ENCODE measurements at regions not wholly inside any gene's neighbourhood (a gene's known extent, or its start where the extent isn't known, plus 50 kb on each side); places are given as distances from the start of the nearest gene placed in this dataset.

- Histone ChIP-seq H3K9me3 (no peaks in the 10 kb centered on the region), H3K4me1 (no peaks in the 10 kb centered on the region), H3K36me3 (no peaks in the 10 kb centered on the region), H3K27ac (no peak overlapping the region), H3K4me3 (no peak overlapping the region), H3K27me3 (no peaks in the 10 kb centered on the region)
- 56 to 81% methylated on average over 4 of the region's 4 CpGs for WGBS, 2 donors
- intact Hi-C loops (cut with DNase I), result no loop called here
- TF ChIP-seq, protein P1, sequence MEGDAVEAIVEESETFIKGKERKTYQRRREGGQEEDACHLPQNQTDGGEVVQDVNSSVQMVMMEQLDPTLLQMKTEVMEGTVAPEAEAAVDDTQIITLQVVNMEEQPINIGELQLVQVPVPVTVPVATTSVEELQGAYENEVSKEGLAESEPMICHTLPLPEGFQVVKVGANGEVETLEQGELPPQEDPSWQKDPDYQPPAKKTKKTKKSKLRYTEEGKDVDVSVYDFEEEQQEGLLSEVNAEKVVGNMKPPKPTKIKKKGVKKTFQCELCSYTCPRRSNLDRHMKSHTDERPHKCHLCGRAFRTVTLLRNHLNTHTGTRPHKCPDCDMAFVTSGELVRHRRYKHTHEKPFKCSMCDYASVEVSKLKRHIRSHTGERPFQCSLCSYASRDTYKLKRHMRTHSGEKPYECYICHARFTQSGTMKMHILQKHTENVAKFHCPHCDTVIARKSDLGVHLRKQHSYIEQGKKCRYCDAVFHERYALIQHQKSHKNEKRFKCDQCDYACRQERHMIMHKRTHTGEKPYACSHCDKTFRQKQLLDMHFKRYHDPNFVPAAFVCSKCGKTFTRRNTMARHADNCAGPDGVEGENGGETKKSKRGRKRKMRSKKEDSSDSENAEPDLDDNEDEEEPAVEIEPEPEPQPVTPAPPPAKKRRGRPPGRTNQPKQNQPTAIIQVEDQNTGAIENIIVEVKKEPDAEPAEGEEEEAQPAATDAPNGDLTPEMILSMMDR (IDR thresholded peaks at IDR 0.05), result no peak
- TF ChIP-seq POLR2AphosphoS5 (IDR thresholded peaks at IDR 0.05) (no peak), EP300 (IDR thresholded peaks at IDR 0.05) (no peak), POLR2A (IDR thresholded peaks at IDR 0.05) (no peak)
- no peak for DNase-seq
Measured at GRCh38 chr2:17257189-17257909, 260.9 kb downstream of the RAD51AP2 start.

GRCh38 chr2:17255071-17255470 lies 263.2 kb downstream of the RAD51AP2 start:
- intact Hi-C loops (cut with DNase I), result no loop called here
- H3K4me1 ChIP-seq, result no peaks in the 10 kb centered on the region
- no peaks in the 10 kb centered on the region for H3K27me3 ChIP-seq
- DNase-seq, result no peak
- TF ChIP-seq, protein P1 (IDR thresholded peaks at IDR 0.05), result no peak
- TF ChIP-seq POLR2AphosphoS5 (IDR thresholded peaks at IDR 0.05) (no peak), POLR2A (IDR thresholded peaks at IDR 0.05) (no peak), EP300 (IDR thresholded peaks at IDR 0.05) (no peak)
- no peaks in the 10 kb centered on the region for H3K36me3 ChIP-seq
- no peaks in the 10 kb centered on the region for H3K9me3 ChIP-seq
- WGBS, 2 donors, result 83 to 87% methylated on average over 2 of the region's 2 CpGs
- no peak overlapping the region for H3K4me3 ChIP-seq
- no peak overlapping the region for H3K27ac ChIP-seq

GRCh38 chr2:17254421-17254820 lies 263.8 kb downstream of the RAD51AP2 start:
- intact Hi-C loops (cut with DNase I), result no loop called here
- 80 to 86% methylated on average over 2 of the region's 2 CpGs for WGBS, 2 donors
- no peaks in the 10 kb centered on the region for H3K9me3 ChIP-seq

GRCh38 chr2:17252258-17252657 lies 266.0 kb downstream of the RAD51AP2 start:
- intact Hi-C loops (cut with DNase I), result no loop called here
- Histone ChIP-seq H3K36me3 (no peaks in the 10 kb centered on the region), H3K27me3 (no peaks in the 10 kb centered on the region), H3K4me3 (no peak overlapping the region), H3K4me1 (no peaks in the 10 kb centered on the region), H3K27ac (no peak overlapping the region), H3K9me3 (no peaks in the 10 kb centered on the region)
- no peak for DNase-seq
- TF ChIP-seq POLR2AphosphoS5 (IDR thresholded peaks at IDR 0.05), result no peak
- no peak for TF ChIP-seq POLR2A (IDR thresholded peaks at IDR 0.05)
- TF ChIP-seq, protein P1 (IDR thresholded peaks at IDR 0.05), result no peak
- no peak for TF ChIP-seq EP300 (IDR thresholded peaks at IDR 0.05)
- 70 to 87% methylated on average over 4 of the region's 4 CpGs for WGBS, 2 donors

More at GRCh38 chr2:17254421-17254820, 263.8 kb downstream of the RAD51AP2 start:
- Histone ChIP-seq H3K4me3 (no peak overlapping the region), H3K27ac (no peak overlapping the region), H3K27me3 (no peaks in the 10 kb centered on the region), H3K4me1 (no peaks in the 10 kb centered on the region), H3K36me3 (no peaks in the 10 kb centered on the region)
- no peak for DNase-seq
- TF ChIP-seq EP300 (IDR thresholded peaks at IDR 0.05) (no peak), POLR2A (IDR thresholded peaks at IDR 0.05) (no peak), POLR2AphosphoS5 (IDR thresholded peaks at IDR 0.05) (no peak)
- TF ChIP-seq, protein P1 (IDR thresholded peaks at IDR 0.05), result no peak

GRCh38 chr2:17251171-17251570 lies 267.1 kb downstream of the RAD51AP2 start:
- Histone ChIP-seq H3K9me3 (no peaks in the 10 kb centered on the region), H3K4me1 (peaks cover 0 to 2% (median 0%) of the 10 kb centered on the region in 4 donors), H3K4me3 (no peak overlapping the region), H3K27ac (no peak overlapping the region), H3K36me3 (no peaks in the 10 kb centered on the region), H3K27me3 (no peaks in the 10 kb centered on the region)
- intact Hi-C loops (cut with DNase I), result no loop called here
- no peak for DNase-seq
- 70 to 76% methylated on average over 5 of the region's 5 CpGs for WGBS, 2 donors
- TF ChIP-seq POLR2A (IDR thresholded peaks at IDR 0.05) (no peak), EP300 (IDR thresholded peaks at IDR 0.05) (no peak), POLR2AphosphoS5 (IDR thresholded peaks at IDR 0.05) (no peak)
- TF ChIP-seq, protein P1 (IDR thresholded peaks at IDR 0.05), result no peak

All from sigmoid colon (tissue), 6 donors.